ENCODE measurements at regions not wholly inside any gene's neighbourhood (a gene's known extent, or its start where the extent isn't known, plus 50 kb on each side); places are given as distances from the start of the nearest gene placed in this dataset.

DNA sequence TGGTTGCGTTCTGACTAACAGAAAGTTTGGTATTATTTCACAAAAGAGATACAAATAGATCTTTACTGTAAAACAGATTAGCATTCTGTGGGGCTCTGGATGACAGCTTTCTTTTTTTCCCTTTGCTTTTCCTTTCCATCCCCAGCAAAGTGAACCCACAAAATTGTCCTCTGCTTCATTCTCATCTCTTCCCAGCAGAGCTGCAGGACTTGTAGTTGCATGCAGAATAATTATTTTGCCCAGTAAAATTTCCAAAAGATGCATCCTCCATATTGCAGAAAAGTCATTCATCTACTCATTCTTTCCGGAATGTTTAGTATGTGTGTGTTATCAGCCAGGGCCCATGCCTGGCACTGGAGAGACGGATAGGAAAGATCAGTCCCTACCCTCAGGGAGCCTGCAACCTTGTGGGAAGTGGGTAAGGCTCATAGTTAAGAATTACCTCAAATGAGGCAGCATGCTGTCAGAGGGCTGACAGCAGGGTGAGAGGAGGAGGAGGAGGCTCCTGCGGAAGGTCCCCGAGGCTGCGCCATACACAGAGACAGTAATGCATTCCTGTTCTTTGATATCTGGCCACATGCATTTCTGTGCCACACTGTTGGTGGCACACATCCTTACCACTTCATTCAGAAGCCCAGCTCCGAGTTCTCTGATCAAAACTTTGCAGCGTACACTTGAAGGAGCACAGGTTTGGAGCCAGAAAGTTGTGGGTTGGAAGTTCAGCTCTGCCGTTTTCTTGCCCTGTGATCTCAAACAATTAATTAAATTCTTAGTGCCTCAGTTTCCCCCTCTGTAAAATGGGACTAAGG, 225.4 kb downstream of the MYCN start:
- no peak overlapping the region for H2BK5ac ChIP-seq (ENCODE audit: insufficient read length, low read length)
- H3K4me1 Mint-ChIP-seq, result peaks cover 46 to 51% of the 10 kb centered on the region in 2 experiments
- H2AFZ ChIP-seq (ENCODE audit: low read length), result no peak overlapping the region
- H3K18ac ChIP-seq (ENCODE audit: insufficient read length, low read depth, low read length), result no peak overlapping the region
- H3K4ac ChIP-seq (ENCODE audit: low read depth, low read length), result no peak overlapping the region
- no peak overlapping the region for H3K56ac ChIP-seq (ENCODE audit: insufficient read length, low read depth, low read length)
- no peak overlapping the region for H3K4me2 ChIP-seq (ENCODE audit: insufficient read depth, insufficient read length, low read length)
- TF ChIP-seq, protein P1, sequence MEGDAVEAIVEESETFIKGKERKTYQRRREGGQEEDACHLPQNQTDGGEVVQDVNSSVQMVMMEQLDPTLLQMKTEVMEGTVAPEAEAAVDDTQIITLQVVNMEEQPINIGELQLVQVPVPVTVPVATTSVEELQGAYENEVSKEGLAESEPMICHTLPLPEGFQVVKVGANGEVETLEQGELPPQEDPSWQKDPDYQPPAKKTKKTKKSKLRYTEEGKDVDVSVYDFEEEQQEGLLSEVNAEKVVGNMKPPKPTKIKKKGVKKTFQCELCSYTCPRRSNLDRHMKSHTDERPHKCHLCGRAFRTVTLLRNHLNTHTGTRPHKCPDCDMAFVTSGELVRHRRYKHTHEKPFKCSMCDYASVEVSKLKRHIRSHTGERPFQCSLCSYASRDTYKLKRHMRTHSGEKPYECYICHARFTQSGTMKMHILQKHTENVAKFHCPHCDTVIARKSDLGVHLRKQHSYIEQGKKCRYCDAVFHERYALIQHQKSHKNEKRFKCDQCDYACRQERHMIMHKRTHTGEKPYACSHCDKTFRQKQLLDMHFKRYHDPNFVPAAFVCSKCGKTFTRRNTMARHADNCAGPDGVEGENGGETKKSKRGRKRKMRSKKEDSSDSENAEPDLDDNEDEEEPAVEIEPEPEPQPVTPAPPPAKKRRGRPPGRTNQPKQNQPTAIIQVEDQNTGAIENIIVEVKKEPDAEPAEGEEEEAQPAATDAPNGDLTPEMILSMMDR (conservative IDR thresholded peaks at IDR 0.05), result no peak
- no peaks in the 10 kb centered on the region for H3K79me2 ChIP-seq (ENCODE audit: insufficient read depth, low read length)
- no peak overlapping the region for H3K27ac Mint-ChIP-seq
- no peaks in the 10 kb centered on the region for H4K20me1 ChIP-seq (ENCODE audit: control insufficient read depth, insufficient read depth, insufficient read length)
- H3K27ac ChIP-seq (ENCODE audit: insufficient read length, low read depth, low read length), result no peak overlapping the region
- H2BK20ac ChIP-seq (ENCODE audit: low read depth, low read length, poor library complexity, severe bottlenecking), result no peak overlapping the region
- no peak overlapping the region for H3K23ac ChIP-seq (ENCODE audit: insufficient read length, low read depth, low read length)
- H3T11ph ChIP-seq (ENCODE audit: low read length), result no peak overlapping the region
- no peak overlapping the region for H3K14ac ChIP-seq (ENCODE audit: insufficient read depth, low read length)
- H3K4me3 Mint-ChIP-seq, result no peak overlapping the region
- peaks cover 0 to 2% (median 0%) of the 10 kb centered on the region in 3 experiments; a peak in 2 of 7 replicates for H3K36me3 Mint-ChIP-seq (ENCODE audit: insufficient read depth in 1 of 3, low read depth in 3 of 3)
- H3K9me3 ChIP-seq (ENCODE audit: control insufficient read depth, low read depth, low read length), result no peaks in the 10 kb centered on the region
- no peak overlapping the region for H2BK120ac ChIP-seq (ENCODE audit: low read depth, low read length, poor library complexity, severe bottlenecking)
- no peak overlapping the region for H3K9ac ChIP-seq (ENCODE audit: extremely low read depth, insufficient read length, low read length)
- DNase-seq, result no peak
- no peak overlapping the region for H4K8ac ChIP-seq (replicated peaks; ENCODE audit: insufficient read length, low read depth, low read length)
- no peaks in the 10 kb centered on the region for H3K27me3 ChIP-seq (ENCODE audit: insufficient read depth, low read length)
- no peaks in the 10 kb centered on the region; a peak in 1 of 5 replicates for H3K9me3 Mint-ChIP-seq
- H4K5ac ChIP-seq (ENCODE audit: insufficient read length, low read depth, low read length), result no peak overlapping the region
- H3K27me3 Mint-ChIP-seq (ENCODE audit: low read depth), result peaks cover 2% of the 10 kb centered on the region; the same call in 1 of the 2 replicates
- H3K79me1 ChIP-seq (ENCODE audit: insufficient read depth, low read depth, low read length, poor library complexity, severe bottlenecking), result no peaks in the 10 kb centered on the region
- H3K4me1 ChIP-seq (ENCODE audit: insufficient read depth, low read length), result peaks cover 7% of the 10 kb centered on the region
- no CpG with 5 or more reads among the region's 9 CpGs for WGBS (ENCODE audit: extremely low coverage, insufficient read length, low lambda C conversion rate)
- H2BK15ac ChIP-seq (ENCODE audit: low read depth, low read length), result no peak overlapping the region
- no peaks in the 10 kb centered on the region for H3K23me2 ChIP-seq (ENCODE audit: insufficient read length, low read depth, low read length, poor library complexity, severe bottlenecking)
- no peak overlapping the region for H2AK5ac ChIP-seq (ENCODE audit: insufficient read length, low read length)
- no peak overlapping the region for H4K91ac ChIP-seq (ENCODE audit: insufficient read length, low read depth, low read length)
- no peak overlapping the region for H2BK12ac ChIP-seq (ENCODE audit: insufficient read length, low read depth, low read length)

All from H9 (cell line).